ENCODE measurements at regions not wholly inside any gene's neighbourhood (a gene's known extent, or its start where the extent isn't known, plus 50 kb on each side); places are given as distances from the start of the nearest gene placed in this dataset.

DNA sequence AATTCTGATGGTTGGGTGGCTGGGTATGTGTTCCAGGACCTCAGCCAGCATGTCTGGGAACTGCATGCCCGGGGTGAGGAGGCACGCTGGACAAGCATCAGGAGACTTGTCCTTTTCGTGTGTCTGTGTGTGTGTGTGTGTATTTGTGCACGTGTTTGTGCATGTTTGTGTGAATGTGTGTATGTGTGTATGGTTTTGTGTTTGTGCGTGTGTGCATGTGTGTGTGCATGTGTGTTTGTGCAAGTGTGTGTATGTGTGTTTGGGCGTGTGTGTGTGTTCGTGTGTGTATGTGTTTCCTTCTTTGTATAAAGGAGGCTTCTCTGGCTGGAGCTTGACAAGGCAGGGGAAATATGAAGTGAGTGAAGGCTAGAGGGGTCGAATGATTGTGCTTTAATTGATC, 491.5 kb downstream of the IRX1 start:
- TF ChIP-seq, protein P1, sequence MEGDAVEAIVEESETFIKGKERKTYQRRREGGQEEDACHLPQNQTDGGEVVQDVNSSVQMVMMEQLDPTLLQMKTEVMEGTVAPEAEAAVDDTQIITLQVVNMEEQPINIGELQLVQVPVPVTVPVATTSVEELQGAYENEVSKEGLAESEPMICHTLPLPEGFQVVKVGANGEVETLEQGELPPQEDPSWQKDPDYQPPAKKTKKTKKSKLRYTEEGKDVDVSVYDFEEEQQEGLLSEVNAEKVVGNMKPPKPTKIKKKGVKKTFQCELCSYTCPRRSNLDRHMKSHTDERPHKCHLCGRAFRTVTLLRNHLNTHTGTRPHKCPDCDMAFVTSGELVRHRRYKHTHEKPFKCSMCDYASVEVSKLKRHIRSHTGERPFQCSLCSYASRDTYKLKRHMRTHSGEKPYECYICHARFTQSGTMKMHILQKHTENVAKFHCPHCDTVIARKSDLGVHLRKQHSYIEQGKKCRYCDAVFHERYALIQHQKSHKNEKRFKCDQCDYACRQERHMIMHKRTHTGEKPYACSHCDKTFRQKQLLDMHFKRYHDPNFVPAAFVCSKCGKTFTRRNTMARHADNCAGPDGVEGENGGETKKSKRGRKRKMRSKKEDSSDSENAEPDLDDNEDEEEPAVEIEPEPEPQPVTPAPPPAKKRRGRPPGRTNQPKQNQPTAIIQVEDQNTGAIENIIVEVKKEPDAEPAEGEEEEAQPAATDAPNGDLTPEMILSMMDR (IDR thresholded peaks at IDR 0.05): no peak
- no peak for TF ChIP-seq POLR2AphosphoS5 (IDR thresholded peaks at IDR 0.05; ENCODE audit: insufficient read depth in 1 of 2, low read depth in 1 of 2)
